ENCODE measurements at regions not wholly inside any gene's neighbourhood (a gene's known extent, or its start where the extent isn't known, plus 50 kb on each side); places are given as distances from the start of the nearest gene placed in this dataset.

- TF ChIP-seq, protein P1, sequence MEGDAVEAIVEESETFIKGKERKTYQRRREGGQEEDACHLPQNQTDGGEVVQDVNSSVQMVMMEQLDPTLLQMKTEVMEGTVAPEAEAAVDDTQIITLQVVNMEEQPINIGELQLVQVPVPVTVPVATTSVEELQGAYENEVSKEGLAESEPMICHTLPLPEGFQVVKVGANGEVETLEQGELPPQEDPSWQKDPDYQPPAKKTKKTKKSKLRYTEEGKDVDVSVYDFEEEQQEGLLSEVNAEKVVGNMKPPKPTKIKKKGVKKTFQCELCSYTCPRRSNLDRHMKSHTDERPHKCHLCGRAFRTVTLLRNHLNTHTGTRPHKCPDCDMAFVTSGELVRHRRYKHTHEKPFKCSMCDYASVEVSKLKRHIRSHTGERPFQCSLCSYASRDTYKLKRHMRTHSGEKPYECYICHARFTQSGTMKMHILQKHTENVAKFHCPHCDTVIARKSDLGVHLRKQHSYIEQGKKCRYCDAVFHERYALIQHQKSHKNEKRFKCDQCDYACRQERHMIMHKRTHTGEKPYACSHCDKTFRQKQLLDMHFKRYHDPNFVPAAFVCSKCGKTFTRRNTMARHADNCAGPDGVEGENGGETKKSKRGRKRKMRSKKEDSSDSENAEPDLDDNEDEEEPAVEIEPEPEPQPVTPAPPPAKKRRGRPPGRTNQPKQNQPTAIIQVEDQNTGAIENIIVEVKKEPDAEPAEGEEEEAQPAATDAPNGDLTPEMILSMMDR (IDR thresholded peaks at IDR 0.05) = no peak
- TF ChIP-seq POLR2A (IDR thresholded peaks at IDR 0.05) = no peak
Measured at GRCh38 chr5:107219993-107220392, 450.7 kb downstream of the EFNA5 start.

All from right lobe of liver (tissue), 4 donors.